ENCODE measurements at regions not wholly inside any gene's neighbourhood (a gene's known extent, or its start where the extent isn't known, plus 50 kb on each side); places are given as distances from the start of the nearest gene placed in this dataset.

DNA sequence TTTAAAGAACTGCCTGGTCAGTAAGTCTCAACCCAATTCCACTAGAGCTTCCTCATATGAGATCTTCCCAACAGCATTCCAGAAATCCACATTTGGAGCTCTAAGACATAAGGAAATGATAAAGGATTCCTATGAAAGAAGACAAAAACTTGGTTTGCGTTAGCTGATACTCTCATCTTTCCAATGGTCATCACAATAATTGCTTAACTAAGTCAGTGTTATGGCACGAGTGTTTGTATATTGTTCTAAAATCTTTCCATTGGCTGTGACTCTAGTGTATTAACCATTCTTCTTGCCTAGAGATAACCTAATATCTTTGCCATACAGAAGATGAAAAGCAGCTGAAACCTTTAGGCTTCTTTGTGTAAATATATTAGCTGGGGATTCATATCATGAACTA is 289.0 kb downstream of the SNX13 start:
- BruUV-seq (replicated peaks): no TSS peak
- Histone ChIP-seq H4K20me1 (ENCODE audit: insufficient read depth, low read length) (no peaks in the 10 kb centered on the region), H3K4me3 (ENCODE audit: low read depth, low read length, poor library complexity, severe bottlenecking) (no peak overlapping the region), H3K9me3 (ENCODE audit: low read length) (no peaks in the 10 kb centered on the region), H3K27ac (ENCODE audit: low read depth, low read length, poor library complexity, severe bottlenecking) (no peak overlapping the region), H3K4me2 (ENCODE audit: low read length) (no peak overlapping the region), H3K4me1 (ENCODE audit: insufficient read depth, low read length, poor library complexity, severe bottlenecking) (no peaks in the 10 kb centered on the region), H3K79me2 (ENCODE audit: insufficient read depth, low read depth, low read length) (no peaks in the 10 kb centered on the region), H3K9me2 (ENCODE audit: insufficient read depth, low read length) (no peaks in the 10 kb centered on the region), H2AFZ (ENCODE audit: low read length) (no peak overlapping the region), H3K36me3 (ENCODE audit: insufficient read depth, low read length) (no peaks in the 10 kb centered on the region)
- no peak for DNase-seq (ENCODE audit: low spot score)
- intact Hi-C loops (cut with micrococcal nuclease; ENCODE audit: unreplicated experiment): no loop called here
- CTCF ChIA-PET (ENCODE audit: unreplicated experiment): no interaction called here
- POLR2A ChIA-PET: interaction anchor here (1.1 kb wide), 2 partner anchors 8 to 19 kb away, joined by 3 to 4 read pairs; no protein-coding TSS in a partner anchor
- TF ChIP-seq CTCF (conservative IDR thresholded peaks at IDR 0.05; ENCODE audit: low read length) (no peak), EZH2phosphoT487 (IDR thresholded peaks at IDR 0.05; ENCODE audit: borderline replicate concordance, low read depth, low read length) (no peak)

- TF ChIP-seq CTCF (conservative IDR thresholded peaks at IDR 0.05; ENCODE audit: low read length): no peak
- no peak for TF ChIP-seq EZH2phosphoT487 (IDR thresholded peaks at IDR 0.05; ENCODE audit: borderline replicate concordance, low read depth, low read length)
- Histone ChIP-seq H2AFZ (ENCODE audit: low read length) (no peak overlapping the region), H3K27ac (ENCODE audit: low read depth, low read length, poor library complexity, severe bottlenecking) (no peak overlapping the region), H3K9me2 (ENCODE audit: insufficient read depth, low read length) (no peaks in the 10 kb centered on the region), H4K20me1 (ENCODE audit: insufficient read depth, low read length) (no peaks in the 10 kb centered on the region), H3K4me1 (ENCODE audit: insufficient read depth, low read length, poor library complexity, severe bottlenecking) (no peaks in the 10 kb centered on the region), H3K79me2 (ENCODE audit: insufficient read depth, low read depth, low read length) (no peaks in the 10 kb centered on the region), H3K4me3 (ENCODE audit: low read depth, low read length, poor library complexity, severe bottlenecking) (no peak overlapping the region), H3K36me3 (ENCODE audit: insufficient read depth, low read length) (no peaks in the 10 kb centered on the region), H3K9me3 (ENCODE audit: low read length) (no peaks in the 10 kb centered on the region), H3K4me2 (ENCODE audit: low read length) (no peak overlapping the region)
- ChIA-PET POLR2A (interaction anchor here (1.1 kb wide), 1 partner anchor 20 kb away, joined by 4 read pairs; no protein-coding TSS in a partner anchor), CTCF (ENCODE audit: unreplicated experiment) (no interaction called here)
- intact Hi-C loops (cut with micrococcal nuclease; ENCODE audit: unreplicated experiment): no loop called here
- BruUV-seq (replicated peaks): no TSS peak
- DNase-seq (ENCODE audit: low spot score): no peak
Observed at GRCh38 chr7:17651863-17652385, 288.4 kb downstream of the SNX13 start.

- no peak for DNase-seq (ENCODE audit: low spot score)
- Histone ChIP-seq H3K9me3 (ENCODE audit: low read length) (no peaks in the 10 kb centered on the region), H2AFZ (ENCODE audit: low read length) (no peak overlapping the region), H3K9me2 (ENCODE audit: insufficient read depth, low read length) (no peaks in the 10 kb centered on the region), H3K4me3 (ENCODE audit: low read depth, low read length, poor library complexity, severe bottlenecking) (no peak overlapping the region), H4K20me1 (ENCODE audit: insufficient read depth, low read length) (no peaks in the 10 kb centered on the region), H3K4me1 (ENCODE audit: insufficient read depth, low read length, poor library complexity, severe bottlenecking) (no peaks in the 10 kb centered on the region), H3K27ac (ENCODE audit: low read depth, low read length, poor library complexity, severe bottlenecking) (no peak overlapping the region), H3K36me3 (ENCODE audit: insufficient read depth, low read length) (no peaks in the 10 kb centered on the region), H3K4me2 (ENCODE audit: low read length) (no peak overlapping the region), H3K79me2 (ENCODE audit: insufficient read depth, low read depth, low read length) (no peaks in the 10 kb centered on the region)
- BruUV-seq (replicated peaks): no TSS peak
- ChIA-PET CTCF (ENCODE audit: unreplicated experiment) (no interaction called here), POLR2A (interaction anchor here (0.7 kb wide), 1 partner anchor 56 kb away, joined by 3 read pairs; no protein-coding TSS in a partner anchor)
- intact Hi-C loops (cut with micrococcal nuclease; ENCODE audit: unreplicated experiment): no loop called here
- TF ChIP-seq EZH2phosphoT487 (IDR thresholded peaks at IDR 0.05; ENCODE audit: borderline replicate concordance, low read depth, low read length) (no peak), CTCF (conservative IDR thresholded peaks at IDR 0.05; ENCODE audit: low read length) (no peak)
Observed at GRCh38 chr7:17654940-17655339, 285.4 kb downstream of the SNX13 start.

All from OCI-LY7 (cell line).